ENCODE measurements at regions not wholly inside any gene's neighbourhood (a gene's known extent, or its start where the extent isn't known, plus 50 kb on each side); places are given as distances from the start of the nearest gene placed in this dataset.

DNA sequence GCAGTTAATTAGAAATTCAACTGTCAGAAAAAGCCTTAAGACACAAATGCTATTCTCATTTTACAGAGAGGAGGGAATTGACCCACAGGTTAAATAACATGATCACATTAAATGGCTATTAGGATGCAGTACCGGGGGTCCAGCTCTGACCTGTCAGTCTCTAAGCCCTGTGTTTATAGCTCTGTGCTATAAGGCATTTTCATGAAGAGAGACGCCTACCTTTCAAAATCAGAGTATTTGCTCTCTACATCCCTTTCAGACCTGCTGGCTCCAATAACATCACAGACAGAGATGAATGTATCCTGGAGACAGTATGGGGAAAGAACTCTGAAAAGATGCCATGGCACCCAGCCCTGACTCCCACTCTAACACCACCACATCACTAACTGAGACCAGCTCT is 189.9 kb upstream of the PRSS58 start:
- TF ChIP-seq EP300 (IDR thresholded peaks at IDR 0.05): no peak
- H3K4me3 ChIP-seq: no peak overlapping the region
- peaks cover 0 to 18% (median 0%) of the 10 kb centered on the region in 3 donors for H3K27me3 ChIP-seq
- H3K27ac ChIP-seq: no peak overlapping the region
- no peaks in the 10 kb centered on the region for H3K9me3 ChIP-seq
- no peak for DNase-seq
- H3K4me1 ChIP-seq: no peaks in the 10 kb centered on the region
- intact Hi-C loops (cut with DNase I; ENCODE audit: low total_unique reads): no loop called here
- 65 to 77% (median 70%) methylated on average over 2 of the region's 2 CpGs for WGBS, 5 donors
- no peaks in the 10 kb centered on the region for H3K36me3 ChIP-seq

DNA sequence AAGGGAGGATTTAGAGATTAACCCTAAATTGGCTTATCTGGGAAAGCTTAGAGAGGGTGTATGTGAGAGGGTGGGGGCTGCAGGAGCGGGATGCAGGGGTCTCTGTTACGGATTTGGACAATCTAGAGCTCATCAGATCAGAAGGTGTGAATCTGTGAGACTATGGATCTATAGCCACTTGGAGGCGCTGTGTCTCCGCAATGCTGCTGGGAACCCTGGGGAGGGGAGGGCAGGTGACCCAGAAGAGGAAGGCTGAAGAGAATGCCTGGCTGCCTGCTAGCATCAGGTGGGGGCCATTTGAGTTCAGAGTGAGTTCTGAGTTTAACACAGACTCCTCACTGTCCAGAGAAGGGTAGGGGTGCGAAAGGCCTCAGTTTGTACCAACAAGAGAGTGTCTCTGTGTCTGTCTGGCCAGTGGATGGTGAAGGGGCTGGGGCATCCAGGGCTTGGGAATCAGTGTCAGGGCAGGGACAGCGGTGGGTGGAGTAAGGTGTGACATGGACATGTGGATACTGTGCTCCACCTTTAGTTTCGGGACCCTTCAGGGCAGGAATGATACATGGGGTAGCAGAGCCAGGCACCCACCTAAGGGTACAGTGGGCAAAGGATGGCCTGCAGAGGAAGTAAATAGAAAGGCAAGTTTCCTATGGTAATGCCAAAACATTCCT is 187.3 kb upstream of the PRSS58 start:
- TF ChIP-seq POLR2A (IDR thresholded peaks at IDR 0.05) (no peak), EP300 (IDR thresholded peaks at IDR 0.05) (no peak)
- TF ChIP-seq, protein P1, sequence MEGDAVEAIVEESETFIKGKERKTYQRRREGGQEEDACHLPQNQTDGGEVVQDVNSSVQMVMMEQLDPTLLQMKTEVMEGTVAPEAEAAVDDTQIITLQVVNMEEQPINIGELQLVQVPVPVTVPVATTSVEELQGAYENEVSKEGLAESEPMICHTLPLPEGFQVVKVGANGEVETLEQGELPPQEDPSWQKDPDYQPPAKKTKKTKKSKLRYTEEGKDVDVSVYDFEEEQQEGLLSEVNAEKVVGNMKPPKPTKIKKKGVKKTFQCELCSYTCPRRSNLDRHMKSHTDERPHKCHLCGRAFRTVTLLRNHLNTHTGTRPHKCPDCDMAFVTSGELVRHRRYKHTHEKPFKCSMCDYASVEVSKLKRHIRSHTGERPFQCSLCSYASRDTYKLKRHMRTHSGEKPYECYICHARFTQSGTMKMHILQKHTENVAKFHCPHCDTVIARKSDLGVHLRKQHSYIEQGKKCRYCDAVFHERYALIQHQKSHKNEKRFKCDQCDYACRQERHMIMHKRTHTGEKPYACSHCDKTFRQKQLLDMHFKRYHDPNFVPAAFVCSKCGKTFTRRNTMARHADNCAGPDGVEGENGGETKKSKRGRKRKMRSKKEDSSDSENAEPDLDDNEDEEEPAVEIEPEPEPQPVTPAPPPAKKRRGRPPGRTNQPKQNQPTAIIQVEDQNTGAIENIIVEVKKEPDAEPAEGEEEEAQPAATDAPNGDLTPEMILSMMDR (IDR thresholded peaks at IDR 0.05): no peak
- Histone ChIP-seq H3K4me1 (peaks cover 0 to 12% (median 0%) of the 10 kb centered on the region in 4 donors), H3K27ac (no peak overlapping the region), H3K36me3 (no peaks in the 10 kb centered on the region), H3K9me3 (no peaks in the 10 kb centered on the region), H3K4me3 (no peak overlapping the region), H3K27me3 (peaks cover 0 to 10% (median 0%) of the 10 kb centered on the region in 3 donors)
- 46 to 66% (median 56%) methylated on average over 7 of the region's 7 CpGs for WGBS, 5 donors
- no peak for DNase-seq
- intact Hi-C loops (cut with DNase I; ENCODE audit: low total_unique reads): no loop called here

DNA sequence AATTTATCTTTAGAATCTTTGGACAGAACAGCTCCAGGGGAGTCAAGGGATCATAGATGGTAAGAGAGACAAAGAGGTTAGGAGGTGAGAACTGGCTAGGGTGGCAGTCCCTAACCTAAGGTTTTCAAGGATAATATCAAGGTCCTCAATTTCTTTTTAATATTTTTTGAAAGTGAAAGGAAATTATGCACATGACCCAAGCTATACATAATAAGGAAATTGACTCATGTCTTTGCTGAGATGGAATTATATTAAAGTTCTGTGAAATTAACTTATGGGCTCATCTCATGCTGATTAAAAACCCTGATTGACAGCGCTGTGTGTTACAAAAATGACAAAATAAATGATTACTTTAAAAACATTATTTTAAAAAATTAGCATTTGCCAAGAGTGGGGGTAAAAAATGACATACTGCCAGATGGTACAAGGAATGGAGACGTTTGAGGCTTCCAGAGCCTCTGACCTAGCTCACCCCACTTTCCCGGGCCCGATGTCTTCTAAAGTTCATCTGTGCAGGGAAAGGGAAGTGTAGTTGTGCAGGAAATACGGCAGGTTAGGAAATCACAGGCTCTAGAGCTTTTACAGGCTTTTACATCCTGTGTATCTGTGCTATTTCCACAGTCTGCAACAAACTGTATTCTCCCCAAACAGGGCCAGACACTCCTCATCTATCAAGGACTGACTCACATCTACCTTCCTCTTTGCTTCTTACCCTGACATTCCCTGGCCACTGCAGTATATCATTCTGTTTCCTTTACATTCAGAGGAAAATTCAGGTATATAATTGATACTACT is 185.6 kb upstream of the PRSS58 start:
- intact Hi-C loops (cut with DNase I; ENCODE audit: low total_unique reads): no loop called here
- TF ChIP-seq EP300 (IDR thresholded peaks at IDR 0.05) (no peak), POLR2AphosphoS5 (IDR thresholded peaks at IDR 0.05) (no peak), POLR2A (IDR thresholded peaks at IDR 0.05) (no peak)
- TF ChIP-seq, protein P1 (IDR thresholded peaks at IDR 0.05): no peak
- WGBS, 5 donors: 43 to 66% (median 61%) methylated on average over 5 of the region's 5 CpGs
- Histone ChIP-seq H3K9me3 (no peaks in the 10 kb centered on the region), H3K36me3 (no peaks in the 10 kb centered on the region), H3K4me3 (no peak overlapping the region), H3K4me1 (peaks cover 0 to 12% (median 0%) of the 10 kb centered on the region in 4 donors), H3K27me3 (peaks cover 0 to 10% (median 0%) of the 10 kb centered on the region in 3 donors), H3K27ac (no peak overlapping the region)
- no peak for DNase-seq

DNA sequence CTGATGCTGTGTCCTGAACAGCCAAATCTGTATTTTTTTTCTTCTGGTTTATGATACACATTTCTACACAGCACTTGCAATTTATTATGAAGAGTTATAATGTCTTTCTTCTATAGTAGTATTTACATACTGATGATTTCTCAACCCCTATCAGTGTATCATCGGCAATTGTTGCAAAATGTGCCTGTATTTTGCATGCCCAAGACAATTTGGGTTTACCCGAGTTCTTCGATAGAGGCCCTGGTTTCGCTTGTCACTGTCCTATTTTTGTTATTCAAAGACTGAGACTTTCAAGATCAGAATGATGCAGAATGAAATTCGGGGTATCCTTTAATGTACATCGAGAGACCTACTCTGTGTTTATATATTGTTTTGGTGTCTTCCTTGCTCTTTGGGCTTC is 184.5 kb upstream of the PRSS58 start:
- intact Hi-C loops (cut with DNase I; ENCODE audit: low total_unique reads): no loop called here
- no peak overlapping the region for H3K4me3 ChIP-seq
- H3K4me1 ChIP-seq: peaks cover 0 to 12% (median 0%) of the 10 kb centered on the region in 4 donors
- H3K9me3 ChIP-seq: no peaks in the 10 kb centered on the region
- H3K36me3 ChIP-seq: no peaks in the 10 kb centered on the region
- TF ChIP-seq POLR2AphosphoS5 (IDR thresholded peaks at IDR 0.05) (no peak), EP300 (IDR thresholded peaks at IDR 0.05) (no peak), POLR2A (IDR thresholded peaks at IDR 0.05) (no peak)
- TF ChIP-seq, protein P1 (IDR thresholded peaks at IDR 0.05): no peak
- no peak for DNase-seq
- WGBS, 5 donors: 82 to 93% (median 87%) methylated on average over 6 of the region's 6 CpGs
- H3K27me3 ChIP-seq: peaks cover 0 to 10% (median 0%) of the 10 kb centered on the region in 3 donors
- no peak overlapping the region for H3K27ac ChIP-seq
